Caco-2 (cell line): ENCODE measurements at regions not wholly inside any gene's neighbourhood (a gene's known extent, or its start where the extent isn't known, plus 50 kb on each side); places are given as distances from the start of the nearest gene placed in this dataset.

Experiments
- BruUV-seq: library from RNA; stranded (reverse); fragments of 400-500 nt; replicated peaks from 2 replicates; lab custom pipeline; 2021; lab: Mats Ljungman, UMichigan
- CTCF ChIA-PET: fragments of 300-600 bp; sonication (Branson Sonifier 250); formaldehyde crosslinking; loops from one replicate; lab custom pipeline; 2022; ENCODE audit warnings: antibody characterized with exemption; lab: Charles Lee
- POLR2A ChIA-PET: fragments of 300-600 bp; sonication (Branson Sonifier 250); formaldehyde crosslinking; loops from one replicate; lab custom pipeline; 2022; ENCODE audit warnings: antibody characterized with exemption; lab: Charles Lee
- DNase-seq, 2 experiments: peaks; one replicate each; pipeline versions ENCODE4 v3.0.0 to v3.0.0-alpha.2; 2020 to 2022
- H3K27me3 ChIP-seq: replicated peaks from 2 replicates; pipeline ENCODE4 v1.6.0; 2011; ENCODE audit warnings: low read length; ENCODE audit not compliant: control insufficient read depth, insufficient read depth
- H3K36me3 ChIP-seq: 2 replicates; pipeline ENCODE4 v1.5.1; 2011; ENCODE audit warnings: low read length; ENCODE audit not compliant: control insufficient read depth, insufficient read depth
- H3K4me1 ChIP-seq: fragments of 250-450 bp; sonication (Bioruptor Pico); 2 replicates; pipeline ENCODE4 v1.5.1; 2020; ENCODE audit warnings: mild to moderate bottlenecking
- H3K4me3 ChIP-seq: 2 replicates; pipeline ENCODE4 v1.5.1; 2011; ENCODE audit warnings: low read depth, mild to moderate bottlenecking, control low read depth, low read length
- H3K9me3 ChIP-seq: fragments of 250-450 bp; sonication (Bioruptor Pico); 2 replicates; pipeline ENCODE4 v1.5.1; 2020; ENCODE audit warnings: mild to moderate bottlenecking, moderate library complexity
- H3K27ac Mint-ChIP-seq: one replicate; pipeline ENCODE4 v1.8.0; 2022; ENCODE audit warnings: mixed read lengths; ENCODE audit not compliant: unreplicated experiment
- H3K27me3 Mint-ChIP-seq: one replicate; pipeline ENCODE4 v1.8.0; 2022; ENCODE audit warnings: mixed read lengths; ENCODE audit not compliant: insufficient read depth, unreplicated experiment
- H3K36me3 Mint-ChIP-seq: one replicate; pipeline ENCODE4 v1.8.0; 2022; ENCODE audit warnings: mild to moderate bottlenecking, mixed read lengths; ENCODE audit not compliant: insufficient read depth, unreplicated experiment
- H3K4me1 Mint-ChIP-seq: one replicate; pipeline ENCODE4 v1.8.0; 2022; ENCODE audit warnings: low read depth, mixed read lengths; ENCODE audit not compliant: unreplicated experiment
- H3K4me3 Mint-ChIP-seq: one replicate; pipeline ENCODE4 v1.8.0; 2022; ENCODE audit warnings: mild to moderate bottlenecking, moderate library complexity, mixed read lengths; ENCODE audit not compliant: unreplicated experiment
- H3K9me3 Mint-ChIP-seq: one replicate; pipeline ENCODE4 v1.8.0; 2022; ENCODE audit warnings: mixed read lengths; ENCODE audit not compliant: unreplicated experiment
- intact Hi-C: fragments of 100-400 bp; cut with micrococcal nuclease; formaldehyde crosslinking; loops from one replicate; pipeline ENCODE4 v1.10.0; 2022; ENCODE audit not compliant: unreplicated experiment
- TF ChIP-seq, protein P1 (sequence below), 2 experiments: fragments of 200-600 bp in 1 of 2; IDR thresholded peaks; 1 replicate in 1 of 2; 2 replicates in 1 of 2; pipeline versions ENCODE4 v1.5.1 to v1.8.0; 2011 to 2022; ENCODE audit warnings: antibody characterized with exemption in 1 of 2, control low read depth in 1 of 2, inconsistent platforms in 1 of 2, low read depth in 1 of 2, low read length in 1 of 2, mild to moderate bottlenecking in 1 of 2, moderate library complexity in 1 of 2; ENCODE audit not compliant: insufficient read depth in 1 of 2, severe bottlenecking in 1 of 2, unreplicated experiment in 1 of 2

DNA sequence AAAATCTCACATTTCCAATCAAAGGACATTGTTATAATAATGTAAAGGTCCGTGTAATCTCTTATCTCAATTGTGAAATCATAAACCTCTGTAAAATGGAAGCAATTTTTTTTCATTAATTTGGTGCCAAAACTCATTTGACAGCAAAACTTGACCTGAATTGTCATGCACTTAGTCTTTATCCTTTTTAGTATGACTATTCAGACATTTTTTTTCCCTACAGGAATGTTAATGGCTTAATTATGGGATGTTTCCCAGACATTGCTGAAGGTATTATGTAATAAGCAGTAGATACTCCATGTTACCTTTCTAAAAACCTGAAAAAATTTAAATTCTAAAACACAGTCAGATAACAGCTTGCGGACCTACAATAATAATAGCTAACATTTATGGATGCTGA lies 228.9 kb downstream of the LHFPL1 start:
- Mint-ChIP-seq H3K27ac (no peak overlapping the region), H3K27me3 (no peaks in the 10 kb centered on the region), H3K9me3 (no peaks in the 10 kb centered on the region), H3K4me3 (no peak overlapping the region), H3K4me1 (no peaks in the 10 kb centered on the region), H3K36me3 (no peaks in the 10 kb centered on the region)
- Histone ChIP-seq H3K36me3 (no peaks in the 10 kb centered on the region), H3K4me1 (no peaks in the 10 kb centered on the region), H3K27me3 (no peaks in the 10 kb centered on the region), H3K4me3 (no peak overlapping the region), H3K9me3 (no peaks in the 10 kb centered on the region)
- intact Hi-C loops: no loop called here
- CTCF ChIA-PET: no interaction called here
- DNase-seq: no peak
- POLR2A ChIA-PET: no interaction called here
- TF ChIP-seq, protein P1, sequence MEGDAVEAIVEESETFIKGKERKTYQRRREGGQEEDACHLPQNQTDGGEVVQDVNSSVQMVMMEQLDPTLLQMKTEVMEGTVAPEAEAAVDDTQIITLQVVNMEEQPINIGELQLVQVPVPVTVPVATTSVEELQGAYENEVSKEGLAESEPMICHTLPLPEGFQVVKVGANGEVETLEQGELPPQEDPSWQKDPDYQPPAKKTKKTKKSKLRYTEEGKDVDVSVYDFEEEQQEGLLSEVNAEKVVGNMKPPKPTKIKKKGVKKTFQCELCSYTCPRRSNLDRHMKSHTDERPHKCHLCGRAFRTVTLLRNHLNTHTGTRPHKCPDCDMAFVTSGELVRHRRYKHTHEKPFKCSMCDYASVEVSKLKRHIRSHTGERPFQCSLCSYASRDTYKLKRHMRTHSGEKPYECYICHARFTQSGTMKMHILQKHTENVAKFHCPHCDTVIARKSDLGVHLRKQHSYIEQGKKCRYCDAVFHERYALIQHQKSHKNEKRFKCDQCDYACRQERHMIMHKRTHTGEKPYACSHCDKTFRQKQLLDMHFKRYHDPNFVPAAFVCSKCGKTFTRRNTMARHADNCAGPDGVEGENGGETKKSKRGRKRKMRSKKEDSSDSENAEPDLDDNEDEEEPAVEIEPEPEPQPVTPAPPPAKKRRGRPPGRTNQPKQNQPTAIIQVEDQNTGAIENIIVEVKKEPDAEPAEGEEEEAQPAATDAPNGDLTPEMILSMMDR (IDR thresholded peaks at IDR 0.05; ENCODE audit: insufficient read depth in 1 of 2, low read depth in 1 of 2, low read length in 1 of 2, severe bottlenecking in 1 of 2, unreplicated experiment in 1 of 2): no peak
- no TSS peak for BruUV-seq

DNA sequence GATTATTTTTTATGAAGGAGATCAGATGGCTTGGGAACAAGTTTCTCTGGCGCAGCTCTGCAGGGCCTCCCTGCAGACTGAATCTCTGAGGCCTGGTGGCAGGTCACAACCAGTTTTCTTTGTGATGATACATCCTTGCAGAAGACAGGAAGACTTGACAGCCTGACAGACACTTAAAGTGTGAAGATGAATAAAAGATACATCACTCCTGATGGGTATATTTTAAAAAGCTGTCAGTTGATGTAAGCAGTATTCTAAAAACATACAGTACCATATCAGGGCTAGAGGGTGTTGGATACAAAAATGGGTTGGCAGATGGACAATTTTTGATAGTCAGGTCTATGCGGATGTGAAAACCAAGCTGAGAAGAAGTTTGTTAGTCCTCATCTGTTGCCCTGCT lies 239.5 kb downstream of the LHFPL1 start:
- peaks cover 3% of the 10 kb centered on the region for H3K27me3 Mint-ChIP-seq
- TF ChIP-seq, protein P1 (IDR thresholded peaks at IDR 0.05; ENCODE audit: insufficient read depth in 1 of 2, low read depth in 1 of 2, low read length in 1 of 2, severe bottlenecking in 1 of 2, unreplicated experiment in 1 of 2): no peak
- intact Hi-C loops: no loop called here
- ChIA-PET POLR2A (no interaction called here), CTCF (no interaction called here)
- no peaks in the 10 kb centered on the region for H3K4me1 Mint-ChIP-seq
- Histone ChIP-seq H3K4me1 (no peaks in the 10 kb centered on the region), H3K9me3 (no peaks in the 10 kb centered on the region), H3K4me3 (no peak overlapping the region), H3K27me3 (no peaks in the 10 kb centered on the region), H3K36me3 (no peaks in the 10 kb centered on the region)
- no peak overlapping the region for H3K27ac Mint-ChIP-seq
- no TSS peak for BruUV-seq
- no peak for DNase-seq
- H3K9me3 Mint-ChIP-seq: no peaks in the 10 kb centered on the region
- H3K4me3 Mint-ChIP-seq: no peak overlapping the region
- H3K36me3 Mint-ChIP-seq: no peaks in the 10 kb centered on the region

DNA sequence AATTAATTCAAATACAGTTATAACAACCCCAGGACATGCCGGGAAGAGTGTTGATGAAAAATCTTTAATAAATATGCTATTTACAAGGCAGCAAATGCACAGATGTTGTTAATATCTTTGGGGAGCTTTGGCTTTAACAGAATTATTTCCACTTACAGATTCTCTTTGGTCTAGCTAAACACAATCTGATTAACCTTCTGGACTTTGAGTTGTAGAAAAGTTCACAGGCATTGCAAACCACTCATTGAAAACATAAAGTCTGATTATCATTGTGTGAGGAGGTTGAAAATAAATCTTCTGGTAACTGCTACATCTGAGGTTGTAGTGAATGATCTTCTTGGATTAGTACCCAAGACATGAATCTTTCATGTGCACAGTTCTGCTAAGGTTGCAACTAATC lies 255.6 kb downstream of the LHFPL1 start:
- no TSS peak for BruUV-seq
- Mint-ChIP-seq H3K27me3 (no peaks in the 10 kb centered on the region), H3K4me3 (no peak overlapping the region), H3K4me1 (no peaks in the 10 kb centered on the region), H3K36me3 (no peaks in the 10 kb centered on the region), H3K27ac (no peak overlapping the region), H3K9me3 (no peaks in the 10 kb centered on the region)
- Histone ChIP-seq H3K36me3 (no peaks in the 10 kb centered on the region), H3K4me1 (no peaks in the 10 kb centered on the region), H3K27me3 (no peaks in the 10 kb centered on the region), H3K4me3 (no peak overlapping the region), H3K9me3 (no peaks in the 10 kb centered on the region)
- ChIA-PET CTCF (no interaction called here), POLR2A (no interaction called here)
- TF ChIP-seq, protein P1 (IDR thresholded peaks at IDR 0.05; ENCODE audit: insufficient read depth in 1 of 2, low read depth in 1 of 2, low read length in 1 of 2, severe bottlenecking in 1 of 2, unreplicated experiment in 1 of 2): no peak
- intact Hi-C loops: no loop called here
- no peak for DNase-seq
